HEK293T (cell line): ENCODE measurements at regions not wholly inside any gene's neighbourhood (a gene's known extent, or its start where the extent isn't known, plus 50 kb on each side); places are given as distances from the start of the nearest gene placed in this dataset.

Experiments used
- CTBP1 ChIP-seq: fragments of 450-650 bp; IDR thresholded peaks from 2 replicates; pipeline ENCODE4 v1.6.1; 2016; ENCODE audit warnings: borderline replicate concordance
- TARDBP ChIP-seq: fragments of 450-650 bp; IDR thresholded peaks from 2 replicates; pipeline ENCODE4 v1.6.1; 2016

GRCh38 chr18:25408293-25408692 is 56.3 kb upstream of the ZNF521 start:
- TF ChIP-seq CTBP1 (no peak), TARDBP (no peak)
